Stimulated activated naive B cell treated with anti-CD40 and anti-IgM and Interleukin-4, amounts not matched to agents 10 μg/mL and 1 μg/mL and 100 μg/mL, for 72 hours (primary cell): ENCODE measurements at regions not wholly inside any gene's neighbourhood (a gene's known extent, or its start where the extent isn't known, plus 50 kb on each side); places are given as distances from the start of the nearest gene placed in this dataset.

Experiments used
- ATAC-seq, 2 donors: fragments of 150-1000 bp; cut with Tn5 transposase; replicated peaks; 2 replicates each; pipeline ENCODE4 v1.10.0; 2021; ENCODE audit warnings: moderate library complexity in 1 of 2
- DNase-seq: peaks from one replicate; pipeline ENCODE4 v3.0.0; 2021
- H3K27ac Mint-ChIP-seq: one replicate; pipeline ENCODE4 v1.8.0; 2022; ENCODE audit warnings: mild to moderate bottlenecking, mixed read lengths
- H3K27me3 Mint-ChIP-seq, 2 donors: one replicate each; pipeline ENCODE4 v1.8.0; 2022; ENCODE audit warnings: mixed read lengths in 2 of 2
- H3K36me3 Mint-ChIP-seq, 2 donors: one replicate each; pipeline ENCODE4 v1.8.0; 2022; ENCODE audit warnings: mixed read lengths in 2 of 2, mild to moderate bottlenecking in 1 of 2
- H3K4me1 Mint-ChIP-seq, 2 donors: one replicate each; pipeline ENCODE4 v1.8.0; 2022; ENCODE audit warnings: mixed read lengths in 2 of 2, mild to moderate bottlenecking in 1 of 2
- H3K4me3 Mint-ChIP-seq, 2 donors: one replicate each; pipeline ENCODE4 v1.8.0; 2022; ENCODE audit warnings: mild to moderate bottlenecking in 2 of 2, mixed read lengths in 2 of 2, moderate library complexity in 1 of 2
- H3K9me3 Mint-ChIP-seq, 2 donors: one replicate each; pipeline ENCODE4 v1.8.0; 2022; ENCODE audit warnings: mixed read lengths in 2 of 2, mild to moderate bottlenecking in 1 of 2

GRCh38 chr3:43198791-43199644 lies 87.3 kb upstream of the SNRK start:
- ATAC-seq (no peak), DNase-seq (no peak)
- H3K27ac Mint-ChIP-seq = no peak overlapping the region
- H3K27me3 Mint-ChIP-seq = peaks cover 18 to 23% of the 10 kb centered on the region in 2 donors
- H3K36me3 Mint-ChIP-seq = peaks cover 0 to 5% of the 10 kb centered on the region in 2 donors
- no peak overlapping the region for H3K4me3 Mint-ChIP-seq
- peaks cover 9 to 13% of the 10 kb centered on the region in 2 donors for H3K9me3 Mint-ChIP-seq
- peaks cover 0 to 3% of the 10 kb centered on the region in 2 donors for H3K4me1 Mint-ChIP-seq

- Mint-ChIP-seq H3K4me1 (peaks cover 0 to 3% of the 10 kb centered on the region in 2 donors), H3K4me3 (no peak overlapping the region), H3K27ac (no peak overlapping the region), H3K27me3 (peaks cover 18 to 23% of the 10 kb centered on the region in 2 donors), H3K36me3 (peaks cover 0 to 5% of the 10 kb centered on the region in 2 donors), H3K9me3 (peaks cover 9 to 13% of the 10 kb centered on the region in 2 donors)
- DNase-seq (no peak), ATAC-seq (no peak)
Observed at GRCh38 chr3:43198301-43198700, 88.0 kb upstream of the SNRK start.

- Mint-ChIP-seq H3K4me3 (no peak overlapping the region), H3K27me3 (peaks cover 18 to 23% of the 10 kb centered on the region in 2 donors), H3K4me1 (peaks cover 0 to 3% of the 10 kb centered on the region in 2 donors), H3K9me3 (peaks cover 9 to 13% of the 10 kb centered on the region in 2 donors), H3K36me3 (peaks cover 0 to 5% of the 10 kb centered on the region in 2 donors), H3K27ac (no peak overlapping the region)
- DNase-seq (no peak), ATAC-seq (no peak)
Observed at GRCh38 chr3:43197181-43197580, 89.2 kb upstream of the SNRK start.

GRCh38 chr3:43196721-43197120 lies 89.6 kb upstream of the SNRK start:
- peaks cover 9 to 13% of the 10 kb centered on the region in 2 donors for H3K9me3 Mint-ChIP-seq
- H3K27me3 Mint-ChIP-seq = peaks cover 18 to 23% of the 10 kb centered on the region in 2 donors
- no peak for DNase-seq
- H3K36me3 Mint-ChIP-seq = peaks cover 0 to 5% of the 10 kb centered on the region in 2 donors
- no peak overlapping the region for H3K27ac Mint-ChIP-seq
- peaks cover 0 to 3% of the 10 kb centered on the region in 2 donors for H3K4me1 Mint-ChIP-seq
- ATAC-seq = no peak
- H3K4me3 Mint-ChIP-seq = no peak overlapping the region

- H3K27ac Mint-ChIP-seq = no peak overlapping the region
- H3K9me3 Mint-ChIP-seq = peaks cover 7 to 11% of the 10 kb centered on the region in 2 donors
- no peak overlapping the region for H3K4me3 Mint-ChIP-seq
- H3K36me3 Mint-ChIP-seq = peaks cover 0 to 5% of the 10 kb centered on the region in 2 donors
- DNase-seq = no peak
- peaks cover 17 to 21% of the 10 kb centered on the region in 2 donors for H3K27me3 Mint-ChIP-seq
- H3K4me1 Mint-ChIP-seq = peaks cover 0 to 3% of the 10 kb centered on the region in 2 donors
- ATAC-seq = no peak
Observed at GRCh38 chr3:43195115-43195498, 89.2 kb upstream of the POMGNT2 start.

GRCh38 chr3:43194490-43195114 lies 88.7 kb upstream of the POMGNT2 start:
- Mint-ChIP-seq H3K36me3 (peaks cover 0 to 5% of the 10 kb centered on the region in 2 donors), H3K4me1 (peaks cover 0 to 3% of the 10 kb centered on the region in 2 donors), H3K4me3 (no peak overlapping the region), H3K9me3 (peaks cover 7 to 8% of the 10 kb centered on the region in 2 donors), H3K27me3 (peaks cover 17 to 22% of the 10 kb centered on the region in 2 donors), H3K27ac (no peak overlapping the region)
- no peak for ATAC-seq
- DNase-seq = no peak

GRCh38 chr3:43194069-43194468 lies 88.2 kb upstream of the POMGNT2 start:
- peaks cover 0 to 3% of the 10 kb centered on the region in 2 donors for H3K4me1 Mint-ChIP-seq
- no peak for ATAC-seq

GRCh38 chr3:43192028-43192427 lies 86.1 kb upstream of the POMGNT2 start:
- DNase-seq (no peak), ATAC-seq (no peak)
- H3K36me3 Mint-ChIP-seq = no peaks in the 10 kb centered on the region
- H3K27ac Mint-ChIP-seq = no peak overlapping the region
- no peaks in the 10 kb centered on the region for H3K9me3 Mint-ChIP-seq
- no peak overlapping the region for H3K4me3 Mint-ChIP-seq
- peaks cover 0 to 3% of the 10 kb centered on the region in 2 donors for H3K4me1 Mint-ChIP-seq
- peaks cover 0 to 18% of the 10 kb centered on the region in 2 donors for H3K27me3 Mint-ChIP-seq

More at GRCh38 chr3:43194069-43194468, 88.2 kb upstream of the POMGNT2 start:
- Mint-ChIP-seq H3K27ac (no peak overlapping the region), H3K9me3 (peaks cover 4 to 5% of the 10 kb centered on the region in 2 donors), H3K4me3 (no peak overlapping the region), H3K27me3 (peaks cover 15 to 22% of the 10 kb centered on the region in 2 donors), H3K36me3 (peaks cover 0 to 2% of the 10 kb centered on the region in 2 donors)
- no peak for DNase-seq

- peaks cover 0 to 3% of the 10 kb centered on the region in 2 donors for H3K4me1 Mint-ChIP-seq
- H3K27me3 Mint-ChIP-seq = peaks cover 0 to 11% of the 10 kb centered on the region in 2 donors
- no peak overlapping the region for H3K27ac Mint-ChIP-seq
- DNase-seq = no peak
- no peaks in the 10 kb centered on the region for H3K36me3 Mint-ChIP-seq
- no peaks in the 10 kb centered on the region for H3K9me3 Mint-ChIP-seq
- no peak for ATAC-seq
- no peak overlapping the region for H3K4me3 Mint-ChIP-seq
Observed at GRCh38 chr3:43191116-43191515, 85.2 kb upstream of the POMGNT2 start.

- Mint-ChIP-seq H3K9me3 (no peaks in the 10 kb centered on the region), H3K4me1 (peaks cover 0 to 3% of the 10 kb centered on the region in 2 donors), H3K36me3 (no peaks in the 10 kb centered on the region), H3K27me3 (peaks cover 0 to 11% of the 10 kb centered on the region in 2 donors), H3K4me3 (no peak overlapping the region), H3K27ac (no peak overlapping the region)
- no peak for ATAC-seq
- DNase-seq = no peak
Observed at GRCh38 chr3:43190670-43191069, 84.8 kb upstream of the POMGNT2 start.

GRCh38 chr3:43187836-43188479 lies 82.1 kb upstream of the POMGNT2 start:
- DNase-seq (no peak), ATAC-seq (no peak)
- H3K9me3 Mint-ChIP-seq = no peaks in the 10 kb centered on the region
- H3K4me1 Mint-ChIP-seq = no peaks in the 10 kb centered on the region
- H3K27me3 Mint-ChIP-seq = peaks cover 0 to 11% of the 10 kb centered on the region in 2 donors
- no peaks in the 10 kb centered on the region for H3K36me3 Mint-ChIP-seq
- no peak overlapping the region for H3K27ac Mint-ChIP-seq
- H3K4me3 Mint-ChIP-seq = no peak overlapping the region

GRCh38 chr3:43185983-43186314 lies 80.1 kb upstream of the POMGNT2 start:
- H3K4me3 Mint-ChIP-seq = no peak overlapping the region
- no peak overlapping the region for H3K27ac Mint-ChIP-seq
- no peaks in the 10 kb centered on the region for H3K9me3 Mint-ChIP-seq
- no peak for DNase-seq
- ATAC-seq = no peak
- H3K27me3 Mint-ChIP-seq = peaks cover 0 to 11% of the 10 kb centered on the region in 2 donors
- H3K36me3 Mint-ChIP-seq = no peaks in the 10 kb centered on the region
- H3K4me1 Mint-ChIP-seq = peaks cover 7 to 14% of the 10 kb centered on the region in 2 donors

- Mint-ChIP-seq H3K27ac (no peak overlapping the region), H3K9me3 (no peaks in the 10 kb centered on the region), H3K36me3 (no peaks in the 10 kb centered on the region), H3K27me3 (peaks cover 0 to 7% of the 10 kb centered on the region in 2 donors), H3K4me1 (peaks cover 11 to 19% of the 10 kb centered on the region in 2 donors), H3K4me3 (no peak overlapping the region)
- ATAC-seq (no peak), DNase-seq (no peak)
Observed at GRCh38 chr3:43185274-43185982, 79.5 kb upstream of the POMGNT2 start.

GRCh38 chr3:43183456-43183855 lies 77.6 kb upstream of the POMGNT2 start:
- Mint-ChIP-seq H3K27ac (no peak overlapping the region), H3K4me1 (peaks cover 24 to 38% of the 10 kb centered on the region in 2 donors), H3K9me3 (no peaks in the 10 kb centered on the region), H3K36me3 (no peaks in the 10 kb centered on the region), H3K4me3 (no peak overlapping the region), H3K27me3 (no peaks in the 10 kb centered on the region)
- ATAC-seq (no peak), DNase-seq (no peak)
